ENCODE measurements at regions not wholly inside any gene's neighbourhood (a gene's known extent, or its start where the extent isn't known, plus 50 kb on each side); places are given as distances from the start of the nearest gene placed in this dataset.
"Not testable (repeated sequence)": the region's sequence is repeated elsewhere in the genome, so short reads cannot be mapped to it uniquely, and the experiment has no call there.

DNA sequence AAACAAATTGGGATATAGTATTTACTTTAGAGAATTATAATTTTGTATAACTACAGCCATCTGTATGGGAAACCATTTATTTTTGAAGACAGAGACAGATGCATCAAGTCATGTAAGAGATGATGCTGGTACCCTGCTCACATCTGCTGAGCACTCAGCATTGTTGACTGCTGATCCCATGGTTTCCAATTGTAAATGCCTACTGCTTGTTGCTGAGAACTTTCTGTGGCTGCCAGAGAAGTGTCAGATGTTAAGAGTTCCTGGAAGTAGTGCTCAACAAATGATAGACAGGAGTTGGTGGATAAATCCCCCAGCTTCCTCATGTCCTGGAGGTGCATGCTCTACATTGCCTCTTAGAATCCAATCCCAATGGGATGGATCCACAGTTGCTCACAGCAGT lies 167.1 kb downstream of the OXSM start:
- H3K4me1 Mint-ChIP-seq (ENCODE audit: low read depth), result no peaks in the 10 kb centered on the region
- no peaks in the 10 kb centered on the region for H3K36me3 Mint-ChIP-seq
- no peak overlapping the region for H3K4me3 Mint-ChIP-seq
- peaks cover 1% of the 10 kb centered on the region for H3K27me3 Mint-ChIP-seq
- H3K9me3 Mint-ChIP-seq (ENCODE audit: low read depth), result no peaks in the 10 kb centered on the region
- no peak overlapping the region for H3K27ac Mint-ChIP-seq

DNA sequence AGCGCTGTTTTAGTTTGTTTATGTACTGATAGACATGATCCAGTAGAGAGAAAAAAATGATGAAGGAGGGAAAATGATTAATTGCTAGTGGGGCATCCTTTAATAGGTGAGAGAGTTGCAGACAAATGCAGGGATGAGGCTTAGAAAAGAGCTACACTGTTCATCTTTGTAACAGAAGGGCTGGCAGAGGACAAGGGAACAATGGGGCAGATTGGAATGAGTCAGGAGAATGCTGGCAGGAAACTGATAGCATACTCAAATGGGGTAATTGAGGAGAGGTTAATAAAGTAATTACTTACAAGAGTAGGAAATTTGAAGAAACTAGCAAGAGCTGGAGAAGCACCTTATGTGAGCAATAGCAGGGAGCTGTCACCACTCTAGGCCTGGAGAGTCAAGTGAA lies 170.9 kb downstream of the OXSM start:
- H3K4me1 Mint-ChIP-seq (ENCODE audit: low read depth), result no peaks in the 10 kb centered on the region
- H3K27me3 Mint-ChIP-seq, result peaks cover 1% of the 10 kb centered on the region
- no peaks in the 10 kb centered on the region for H3K9me3 Mint-ChIP-seq (ENCODE audit: low read depth)
- no peak overlapping the region for H3K27ac Mint-ChIP-seq
- H3K4me3 Mint-ChIP-seq, result no peak overlapping the region
- H3K36me3 Mint-ChIP-seq, result no peaks in the 10 kb centered on the region

DNA sequence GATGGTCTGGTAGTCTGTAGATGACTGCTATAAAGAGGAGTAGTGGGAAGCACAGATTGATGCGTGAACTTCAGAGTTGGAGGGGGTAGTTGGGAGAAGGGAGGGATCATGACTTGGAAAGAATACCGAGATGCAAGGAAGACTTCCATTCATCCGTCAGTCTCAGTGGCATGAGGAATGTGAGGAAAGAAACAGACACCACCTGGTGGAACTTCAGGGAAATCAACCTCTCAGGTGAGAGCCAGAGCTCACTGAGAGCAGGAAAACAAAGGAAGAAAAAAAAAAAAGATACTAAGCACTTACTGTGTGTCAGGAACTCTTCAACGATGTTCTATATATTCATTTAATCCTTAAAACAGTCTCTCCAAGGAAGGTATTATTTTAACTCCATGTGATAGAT lies 172.4 kb downstream of the OXSM start:
- Mint-ChIP-seq H3K4me3 (no peak overlapping the region), H3K27me3 (no peaks in the 10 kb centered on the region), H3K36me3 (no peaks in the 10 kb centered on the region), H3K9me3 (ENCODE audit: low read depth) (no peaks in the 10 kb centered on the region), H3K27ac (no peak overlapping the region), H3K4me1 (ENCODE audit: low read depth) (no peaks in the 10 kb centered on the region)

DNA sequence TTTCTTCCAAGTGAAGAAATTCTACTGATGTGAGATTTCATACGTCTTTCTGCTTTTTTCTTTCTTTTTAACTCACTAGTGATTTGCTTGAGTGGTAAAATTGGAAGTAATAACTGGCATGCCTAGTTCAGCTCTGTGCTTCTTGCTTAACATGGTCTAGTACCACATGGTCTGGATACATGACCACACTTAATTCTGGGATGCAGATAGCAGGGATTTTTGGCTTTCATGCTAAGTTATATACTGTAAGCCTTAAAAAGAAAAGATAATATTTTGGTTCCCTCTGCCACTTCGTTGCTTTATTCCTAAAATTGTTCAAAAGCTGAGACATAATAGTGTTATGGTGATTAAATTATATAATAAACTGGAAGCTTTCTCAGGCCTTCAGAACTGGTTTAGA lies 174.3 kb downstream of the OXSM start:
- H3K4me3 Mint-ChIP-seq, result no peak overlapping the region
- no peaks in the 10 kb centered on the region for H3K27me3 Mint-ChIP-seq
- H3K9me3 Mint-ChIP-seq (ENCODE audit: low read depth), result no peaks in the 10 kb centered on the region
- no peaks in the 10 kb centered on the region for H3K4me1 Mint-ChIP-seq (ENCODE audit: low read depth)
- no peak overlapping the region for H3K27ac Mint-ChIP-seq
- no peaks in the 10 kb centered on the region for H3K36me3 Mint-ChIP-seq

DNA sequence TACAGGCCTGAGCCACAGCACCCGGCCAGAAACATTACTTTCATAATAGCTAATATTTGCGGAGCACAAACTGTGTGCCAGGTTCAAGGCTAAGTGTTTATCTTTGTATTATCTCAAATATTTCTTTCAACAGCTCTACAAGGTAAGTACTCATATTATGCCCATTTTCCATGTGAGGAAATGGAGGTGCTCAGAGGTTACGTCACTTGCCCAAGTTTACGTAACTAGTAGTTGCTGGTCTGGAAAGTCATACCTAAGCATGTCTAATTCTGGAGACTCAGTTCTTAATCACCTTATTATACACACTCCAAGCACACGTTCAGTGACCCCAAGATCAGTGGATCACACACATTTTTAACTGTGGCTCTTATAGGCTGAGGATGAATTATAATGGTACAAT lies 177.5 kb downstream of the OXSM start:
- Mint-ChIP-seq H3K36me3 (no peaks in the 10 kb centered on the region), H3K4me3 (no peak overlapping the region), H3K27ac (no peak overlapping the region), H3K4me1 (ENCODE audit: low read depth) (no peaks in the 10 kb centered on the region), H3K27me3 (no peaks in the 10 kb centered on the region), H3K9me3 (ENCODE audit: low read depth) (no peaks in the 10 kb centered on the region)

DNA sequence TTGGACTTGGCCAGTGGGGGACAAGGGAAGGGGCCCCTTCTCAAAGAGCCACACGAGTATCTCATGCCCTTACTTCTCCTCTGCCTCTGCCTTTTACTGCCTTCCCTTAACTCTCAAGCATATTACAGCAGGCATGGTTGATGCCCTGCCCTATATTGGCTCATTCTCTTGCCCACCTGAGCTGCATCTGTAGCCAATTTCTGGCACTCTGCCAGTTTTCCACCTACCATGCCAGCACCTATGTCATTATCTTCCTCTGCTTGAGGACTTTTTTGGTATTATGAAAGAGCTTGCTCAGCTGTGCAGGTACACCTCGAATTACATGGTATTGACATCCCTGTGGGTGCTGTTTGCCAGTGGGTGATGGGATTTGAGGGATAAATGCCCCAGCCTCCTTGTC lies 181.8 kb downstream of the OXSM start:
- H3K27ac Mint-ChIP-seq, result no peak overlapping the region
- H3K27me3 Mint-ChIP-seq, result peaks cover 4% of the 10 kb centered on the region
- no peaks in the 10 kb centered on the region for H3K4me1 Mint-ChIP-seq (ENCODE audit: low read depth)
- no peak overlapping the region for H3K4me3 Mint-ChIP-seq
- no peaks in the 10 kb centered on the region for H3K36me3 Mint-ChIP-seq
- no peaks in the 10 kb centered on the region for H3K9me3 Mint-ChIP-seq (ENCODE audit: low read depth)

DNA sequence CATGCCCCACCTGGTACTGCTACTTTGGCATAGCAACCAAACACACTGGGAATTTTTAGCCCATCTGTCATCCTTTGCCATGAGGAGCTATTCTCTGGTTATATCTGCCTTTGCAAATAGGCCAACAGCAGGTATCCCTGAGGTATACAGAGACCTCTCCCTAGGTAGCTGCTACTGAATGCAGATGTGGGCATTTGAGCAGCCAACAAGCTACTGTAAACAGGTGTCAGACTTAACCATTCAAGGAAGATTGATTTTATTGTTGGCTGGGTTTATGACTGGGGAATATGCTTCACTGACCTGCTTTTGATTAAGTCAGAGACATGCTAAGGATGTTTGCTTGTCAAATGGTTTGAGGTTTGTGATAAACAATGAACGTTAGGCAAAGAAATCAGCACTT lies 183.2 kb downstream of the OXSM start:
- H3K4me1 Mint-ChIP-seq (ENCODE audit: low read depth), result no peaks in the 10 kb centered on the region
- H3K36me3 Mint-ChIP-seq, result no peaks in the 10 kb centered on the region
- no peak overlapping the region for H3K27ac Mint-ChIP-seq
- H3K9me3 Mint-ChIP-seq (ENCODE audit: low read depth), result no peaks in the 10 kb centered on the region
- H3K27me3 Mint-ChIP-seq, result peaks cover 4% of the 10 kb centered on the region
- H3K4me3 Mint-ChIP-seq, result no peak overlapping the region

DNA sequence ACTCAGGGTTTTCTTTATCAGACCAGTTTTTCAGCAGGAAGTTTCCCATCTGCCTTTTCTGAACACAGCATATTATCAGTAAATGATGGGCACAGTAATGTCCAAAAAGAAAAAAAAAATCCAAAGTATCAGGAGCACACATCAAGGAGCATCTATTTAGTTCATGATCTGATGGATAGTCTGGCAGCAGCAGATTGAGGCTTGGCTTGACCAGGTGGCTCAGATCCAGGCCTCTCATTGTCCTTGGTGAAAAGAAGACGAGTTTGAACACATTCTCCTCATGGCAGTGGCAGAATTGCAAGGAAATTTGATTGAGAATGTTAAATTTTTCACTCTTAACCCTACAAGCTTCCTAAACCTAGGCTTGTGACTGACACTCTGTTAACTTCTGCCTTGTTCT lies 192.9 kb downstream of the OXSM start:
- Mint-ChIP-seq H3K27ac (no peak overlapping the region), H3K9me3 (ENCODE audit: low read depth) (peaks cover 4% of the 10 kb centered on the region), H3K27me3 (no peaks in the 10 kb centered on the region), H3K4me3 (no peak overlapping the region), H3K36me3 (no peaks in the 10 kb centered on the region), H3K4me1 (ENCODE audit: low read depth) (no peaks in the 10 kb centered on the region)

DNA sequence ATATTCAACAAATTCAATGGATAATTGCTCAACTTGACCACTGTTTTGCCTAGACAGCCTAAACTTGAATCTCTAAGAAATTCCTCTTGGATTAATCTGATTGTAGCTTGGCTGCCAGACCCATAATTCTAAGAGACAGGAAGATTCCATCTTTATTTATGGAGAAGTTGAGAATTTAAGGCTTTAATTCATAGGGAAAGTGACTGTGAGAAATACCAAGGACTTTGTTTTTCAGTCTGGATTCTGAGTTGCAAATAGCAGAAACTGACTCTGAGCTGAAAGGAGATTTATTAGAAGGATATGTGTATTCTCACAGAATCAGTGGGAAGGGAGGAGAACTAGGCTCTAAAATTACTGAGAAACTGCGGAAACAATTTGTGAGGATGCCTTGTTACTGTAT lies 195.7 kb downstream of the OXSM start:
- H3K27me3 Mint-ChIP-seq, result no peaks in the 10 kb centered on the region
- H3K9me3 Mint-ChIP-seq (ENCODE audit: low read depth), result peaks cover 4% of the 10 kb centered on the region
- H3K4me1 Mint-ChIP-seq (ENCODE audit: low read depth), result no peaks in the 10 kb centered on the region
- H3K4me3 Mint-ChIP-seq, result no peak overlapping the region
- no peak overlapping the region for H3K27ac Mint-ChIP-seq
- H3K36me3 Mint-ChIP-seq, result no peaks in the 10 kb centered on the region

DNA sequence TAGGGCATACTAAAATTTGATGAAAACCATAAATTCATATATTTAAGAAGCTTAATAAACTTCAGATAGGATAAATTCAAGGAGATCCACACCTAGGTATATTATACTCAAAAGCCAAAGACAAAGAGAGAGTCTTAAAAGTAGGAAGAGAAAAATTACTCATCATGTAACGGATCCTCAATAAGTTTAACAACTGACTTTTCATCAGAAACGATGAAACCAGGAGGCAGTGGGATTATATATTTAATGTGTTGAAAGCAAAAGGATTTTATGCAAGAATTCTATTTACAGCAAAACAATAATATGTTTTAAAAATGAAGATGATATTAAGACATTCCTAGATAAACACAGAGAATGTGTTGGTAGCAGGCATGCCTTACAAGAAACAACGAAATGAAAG lies 202.7 kb downstream of the OXSM start:
- Mint-ChIP-seq H3K4me1 (ENCODE audit: low read depth) (no peaks in the 10 kb centered on the region), H3K27me3 (no peaks in the 10 kb centered on the region), H3K4me3 (no peak overlapping the region), H3K36me3 (peaks cover 4% of the 10 kb centered on the region), H3K27ac (no peak overlapping the region), H3K9me3 (ENCODE audit: low read depth) (peaks cover 15% of the 10 kb centered on the region)

DNA sequence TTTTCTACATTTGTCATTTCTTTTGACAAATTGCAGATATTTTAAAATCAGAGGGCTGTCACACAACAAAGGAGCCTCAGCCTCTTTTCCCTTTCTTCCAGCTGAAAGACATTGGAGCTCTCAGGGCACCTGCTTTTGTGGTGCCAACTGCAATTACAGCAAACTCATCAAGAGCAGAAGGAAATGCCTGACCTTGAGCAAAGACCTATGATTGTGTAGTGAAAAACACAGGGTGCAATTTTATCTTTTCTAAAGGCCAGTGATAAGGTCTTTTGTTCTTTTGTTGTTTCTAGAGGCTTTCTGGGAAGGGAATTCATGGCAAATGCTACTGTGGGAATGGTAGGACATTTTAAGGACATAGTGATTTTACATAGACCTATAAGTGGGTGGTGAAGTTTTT lies 214.3 kb downstream of the OXSM start:
- Mint-ChIP-seq H3K4me1 (ENCODE audit: low read depth) (no peaks in the 10 kb centered on the region), H3K4me3 (no peak overlapping the region), H3K36me3 (no peaks in the 10 kb centered on the region), H3K27ac (no peak overlapping the region), H3K9me3 (ENCODE audit: low read depth) (peaks cover 8% of the 10 kb centered on the region), H3K27me3 (no peaks in the 10 kb centered on the region)

DNA sequence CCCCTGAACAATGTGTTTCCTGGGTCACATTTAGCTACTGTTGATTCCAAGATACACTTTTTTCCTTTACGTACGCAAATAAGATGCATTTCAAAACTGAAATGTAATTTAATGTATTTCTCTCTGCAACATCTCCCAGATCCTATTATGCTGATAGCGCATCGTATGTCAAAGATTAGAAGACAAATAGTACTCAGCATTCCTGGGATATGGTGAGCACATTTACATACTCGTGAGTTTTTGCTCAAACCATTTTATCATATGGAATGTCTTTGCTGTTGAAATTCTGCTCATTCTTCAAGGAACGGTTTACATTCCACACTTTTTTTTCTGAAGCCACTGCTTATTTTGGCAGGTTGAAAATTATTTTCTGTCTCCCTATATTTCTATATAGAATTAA lies 221.4 kb downstream of the OXSM start:
- Mint-ChIP-seq H3K27ac (no peak overlapping the region), H3K36me3 (no peaks in the 10 kb centered on the region), H3K4me1 (ENCODE audit: low read depth) (no peaks in the 10 kb centered on the region), H3K27me3 (no peaks in the 10 kb centered on the region), H3K9me3 (ENCODE audit: low read depth) (no peaks in the 10 kb centered on the region), H3K4me3 (no peak overlapping the region)

DNA sequence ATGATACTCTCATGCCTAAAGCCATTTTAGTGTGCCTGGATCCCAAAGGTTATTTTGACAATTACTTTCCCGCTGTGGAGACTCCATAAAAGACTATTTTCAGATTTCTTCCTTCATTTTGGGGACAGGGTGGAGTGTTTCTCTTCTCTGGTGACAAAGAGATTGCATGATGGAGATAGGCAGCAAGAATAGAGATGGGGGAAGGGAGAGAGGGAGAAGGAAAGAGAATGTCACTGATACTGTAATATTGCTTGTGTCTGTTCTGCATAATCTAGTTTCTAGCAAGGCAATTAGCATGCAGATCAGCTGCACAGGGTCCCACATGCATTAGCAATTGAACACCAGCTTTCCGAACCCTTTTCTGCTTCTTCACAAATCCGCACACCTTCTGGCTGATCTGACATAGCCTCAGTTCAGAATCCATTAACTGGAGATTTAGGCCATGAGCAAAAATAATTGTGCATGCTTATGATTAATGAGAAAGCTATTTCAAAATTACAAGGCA lies 222.4 kb downstream of the OXSM start:
- Mint-ChIP-seq H3K9me3 (ENCODE audit: low read depth) (no peaks in the 10 kb centered on the region), H3K27ac (no peak overlapping the region), H3K4me1 (ENCODE audit: low read depth) (no peaks in the 10 kb centered on the region), H3K4me3 (no peak overlapping the region), H3K27me3 (no peaks in the 10 kb centered on the region), H3K36me3 (no peaks in the 10 kb centered on the region)

DNA sequence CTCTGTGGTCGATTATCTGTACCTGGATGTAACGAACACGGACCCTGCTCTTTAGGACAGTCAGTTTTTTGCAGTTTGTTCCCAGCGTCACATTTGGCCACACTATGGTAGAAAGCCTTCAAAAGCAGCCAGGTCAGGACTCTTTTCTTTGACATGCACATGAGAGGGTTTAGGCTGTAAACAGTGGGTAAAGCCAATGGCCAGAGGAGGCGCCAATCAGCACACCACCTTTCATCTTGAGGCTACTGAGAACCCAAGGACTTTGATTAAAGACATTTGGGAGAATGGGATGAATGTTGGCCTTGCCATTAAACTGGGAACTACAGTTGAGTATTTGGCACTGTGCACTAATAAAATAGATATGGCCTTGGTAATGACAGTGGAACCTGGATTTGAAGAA lies 225.9 kb downstream of the OXSM start:
- Mint-ChIP-seq H3K27me3 (no peaks in the 10 kb centered on the region), H3K36me3 (no peaks in the 10 kb centered on the region), H3K4me3 (no peak overlapping the region), H3K27ac (no peak overlapping the region), H3K4me1 (ENCODE audit: low read depth) (no peaks in the 10 kb centered on the region), H3K9me3 (ENCODE audit: low read depth) (no peaks in the 10 kb centered on the region)

DNA sequence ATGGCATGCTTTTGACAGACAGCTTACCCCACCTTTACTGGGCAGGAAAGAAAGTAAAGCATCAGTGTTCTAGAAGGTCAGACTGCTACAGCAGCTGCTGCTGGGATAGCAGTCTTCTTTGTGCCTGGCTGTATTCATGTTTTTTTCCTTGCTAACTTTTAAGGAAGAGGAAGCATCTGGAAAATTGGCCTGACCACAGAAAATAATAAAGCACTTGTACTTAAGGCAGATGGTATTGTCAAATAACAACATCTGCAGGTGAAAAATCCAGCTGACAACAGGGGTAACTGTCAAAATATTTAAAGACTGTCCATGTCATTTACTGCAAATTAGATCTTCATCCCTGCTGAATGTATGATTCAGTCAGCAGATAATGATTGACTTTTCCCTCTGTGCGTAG lies 229.0 kb downstream of the OXSM start:
- no peaks in the 10 kb centered on the region for H3K4me1 Mint-ChIP-seq (ENCODE audit: low read depth)
- no peaks in the 10 kb centered on the region for H3K36me3 Mint-ChIP-seq
- no peak overlapping the region for H3K4me3 Mint-ChIP-seq
- no peaks in the 10 kb centered on the region for H3K27me3 Mint-ChIP-seq
- peaks cover 12% of the 10 kb centered on the region for H3K9me3 Mint-ChIP-seq (ENCODE audit: low read depth)
- H3K27ac Mint-ChIP-seq, result no peak overlapping the region

DNA sequence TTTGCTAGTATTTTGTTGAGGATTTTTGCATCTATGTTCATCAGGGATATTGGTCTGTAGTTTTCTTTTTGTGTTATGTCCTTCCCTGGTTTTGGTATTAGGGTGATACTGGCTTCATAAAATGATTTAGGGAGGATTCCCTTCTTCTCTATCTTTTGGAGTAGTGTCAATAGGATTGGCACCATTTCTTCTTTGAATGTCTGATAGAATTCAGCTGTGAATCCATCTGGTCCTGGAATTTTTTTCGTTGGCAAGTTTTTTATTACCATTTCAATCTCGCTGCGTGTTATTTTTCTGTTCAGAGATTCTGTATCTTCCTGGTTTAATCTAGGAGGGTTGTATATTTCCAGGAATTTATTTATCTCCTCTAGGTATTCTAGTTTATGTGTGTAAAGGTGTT lies 234.3 kb downstream of the OXSM start:
- H3K27me3 Mint-ChIP-seq; H3K36me3 Mint-ChIP-seq; H3K27ac Mint-ChIP-seq; H3K4me1 Mint-ChIP-seq (ENCODE audit: low read depth); H3K4me3 Mint-ChIP-seq: not testable (repeated sequence)
- peaks cover 23% of the 10 kb centered on the region for H3K9me3 Mint-ChIP-seq (ENCODE audit: low read depth)

DNA sequence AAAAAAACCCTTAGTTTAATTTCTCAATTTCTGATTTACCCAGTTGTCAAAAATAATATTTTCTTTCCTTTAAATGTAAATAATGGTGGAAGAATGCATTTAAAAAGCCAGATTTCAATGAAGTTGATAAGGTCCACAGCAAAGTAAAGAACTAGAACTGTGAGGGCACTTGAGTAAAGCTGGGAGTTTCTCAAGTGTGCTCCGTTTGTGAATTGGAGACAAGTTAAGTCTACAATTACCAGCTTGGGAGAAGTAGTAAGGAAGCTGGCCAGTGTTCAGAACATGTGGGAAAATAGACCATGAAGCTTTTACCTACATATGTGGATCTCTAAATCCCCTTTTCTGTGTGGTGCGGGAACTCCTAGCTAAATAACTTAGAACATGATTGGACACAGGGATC lies 239.4 kb downstream of the OXSM start:
- Mint-ChIP-seq H3K9me3 (ENCODE audit: low read depth) (peaks cover 16% of the 10 kb centered on the region), H3K27ac (no peak overlapping the region), H3K27me3 (peaks cover 5% of the 10 kb centered on the region), H3K36me3 (no peaks in the 10 kb centered on the region), H3K4me3 (no peak overlapping the region), H3K4me1 (ENCODE audit: low read depth) (no peaks in the 10 kb centered on the region)
